HG02588 (cell line): ENCODE measurements at regions not wholly inside any gene's neighbourhood (a gene's known extent, or its start where the extent isn't known, plus 50 kb on each side); places are given as distances from the start of the nearest gene placed in this dataset.

Experiments
- ATAC-seq: cut with Tn5 transposase; IDR thresholded peaks from one replicate; pipeline ENCODE4 v1.9.1; 2021; ENCODE audit warnings: mild to moderate bottlenecking, moderate library complexity; ENCODE audit not compliant: unreplicated experiment

DNA sequence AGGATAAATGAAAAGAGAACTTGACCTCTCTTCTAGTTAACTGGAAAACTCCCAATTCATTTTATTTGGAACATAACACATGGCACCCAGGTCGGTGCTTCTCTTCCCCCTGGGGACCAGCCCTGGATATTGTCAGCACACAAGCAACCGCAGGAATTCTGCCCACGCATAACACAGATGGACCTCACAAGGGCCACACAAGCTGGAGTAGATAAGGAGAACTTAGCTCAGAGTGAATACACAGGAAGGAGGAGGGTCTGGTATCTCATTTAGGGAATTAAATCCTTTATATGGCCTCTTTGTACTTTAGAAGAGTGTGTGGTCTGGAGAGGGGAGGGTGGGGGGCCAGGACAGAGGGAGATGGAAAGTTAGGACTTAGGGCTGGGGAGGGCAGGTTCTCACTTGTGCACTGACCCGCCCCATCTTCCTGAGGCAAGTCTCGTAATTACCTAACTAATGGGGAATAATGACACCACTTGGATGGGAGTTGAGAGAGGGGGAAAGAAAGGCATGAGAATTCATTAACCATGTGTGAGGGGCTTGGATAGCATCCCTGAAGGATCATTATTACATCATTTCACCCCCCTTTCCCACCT, 341.2 kb upstream of the WWC1 start:
- no peak for ATAC-seq

DNA sequence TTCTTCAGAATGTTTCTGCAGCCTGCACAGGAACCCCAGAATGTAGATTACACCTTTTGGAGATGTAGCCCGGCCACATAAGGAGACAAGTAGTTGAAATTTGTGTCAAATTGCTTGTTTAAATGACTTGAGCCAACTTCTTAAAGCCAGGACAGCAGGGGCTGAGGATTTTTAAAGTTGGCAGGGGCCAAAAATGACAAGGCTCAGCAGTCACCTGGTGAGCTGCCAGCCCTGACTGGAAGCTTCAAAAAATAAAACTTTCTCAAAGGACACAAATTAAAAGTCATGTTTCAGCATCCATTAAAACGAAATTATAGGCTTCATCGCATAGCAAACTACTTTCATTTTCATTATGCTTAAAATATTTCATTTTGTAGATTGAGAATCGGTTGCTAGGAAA, 340.3 kb upstream of the WWC1 start:
- no peak for ATAC-seq

DNA sequence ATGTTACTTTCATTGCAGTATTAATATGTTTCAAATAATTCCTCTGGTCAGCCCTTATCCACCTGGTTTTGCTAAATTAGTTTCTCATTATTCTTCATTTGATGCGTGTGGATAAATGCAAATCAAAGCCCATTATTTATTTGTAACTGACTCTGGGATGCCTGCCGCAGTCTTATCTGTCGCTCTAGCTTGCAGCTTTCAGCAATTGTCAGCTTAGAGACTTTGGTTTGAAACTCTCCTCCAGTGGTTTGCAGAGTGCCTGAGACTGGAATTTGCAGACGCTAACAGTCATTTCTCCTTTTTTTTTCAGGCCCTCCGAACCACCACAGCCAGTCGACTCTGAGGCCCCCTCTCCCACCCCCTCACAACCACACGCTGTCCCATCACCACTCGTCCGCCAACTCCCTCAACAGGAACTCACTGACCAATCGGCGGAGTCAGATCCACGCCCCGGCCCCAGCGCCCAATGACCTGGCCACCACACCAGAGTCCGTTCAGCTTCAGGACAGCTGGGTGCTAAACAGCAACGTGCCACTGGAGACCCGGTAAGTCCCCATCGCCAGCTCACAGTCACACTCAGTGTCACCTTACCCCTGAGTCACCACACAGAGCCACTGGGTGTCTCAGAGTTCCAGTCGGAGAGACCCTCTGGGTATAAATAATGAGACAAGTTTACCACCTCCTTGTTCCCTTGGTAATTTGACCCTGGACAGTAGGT, 339.0 kb upstream of the WWC1 start:
- no peak for ATAC-seq

DNA sequence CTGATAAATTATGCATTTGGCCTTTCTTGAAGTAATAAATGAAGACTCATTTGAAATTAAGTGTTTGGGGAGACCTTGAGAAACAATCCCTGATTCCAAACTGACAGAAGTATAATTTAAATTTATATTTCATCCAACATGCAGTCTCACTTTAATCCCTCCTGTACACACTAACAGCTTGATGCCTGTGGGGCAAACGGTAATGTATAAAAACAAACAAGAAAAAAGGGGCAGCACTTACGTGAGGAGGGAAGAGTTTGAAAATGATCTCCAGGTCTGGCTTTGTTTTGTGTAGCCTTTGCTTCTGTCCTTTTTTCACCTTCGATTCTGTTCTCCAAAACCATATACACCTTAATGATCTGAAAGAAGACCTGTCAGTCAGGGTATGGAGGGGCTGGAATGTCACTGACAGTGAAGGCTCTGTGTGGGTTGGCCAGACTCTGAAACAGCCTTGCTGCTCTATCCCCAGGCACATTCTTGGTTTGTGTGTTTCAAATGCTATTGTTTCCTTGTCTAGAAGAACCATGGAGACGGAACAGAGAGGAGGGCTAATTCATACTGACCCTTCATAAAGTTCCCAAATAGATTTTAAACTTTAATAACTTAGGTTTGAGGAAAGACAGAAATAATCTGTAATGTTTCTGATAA, 338.2 kb upstream of the WWC1 start:
- no peak for ATAC-seq

DNA sequence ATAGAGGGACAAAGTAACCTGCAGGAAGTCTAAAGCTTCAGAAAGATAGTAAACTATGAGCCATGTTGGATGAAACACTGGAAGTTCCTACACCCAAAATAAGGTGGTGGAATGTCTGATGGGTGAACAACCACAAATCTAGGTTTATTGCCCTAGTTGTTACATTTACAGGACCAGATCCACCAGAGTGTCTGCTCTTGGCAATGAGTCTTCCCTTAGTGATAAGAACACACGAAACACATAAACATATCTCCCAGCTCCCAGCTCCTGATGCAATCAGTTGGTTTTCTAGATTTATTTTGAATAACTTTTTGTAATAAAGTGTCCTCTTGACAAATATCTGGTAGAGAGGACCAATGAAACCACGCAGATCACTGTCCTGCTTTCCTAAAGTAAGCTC, 329.7 kb upstream of the WWC1 start:
- no peak for ATAC-seq

DNA sequence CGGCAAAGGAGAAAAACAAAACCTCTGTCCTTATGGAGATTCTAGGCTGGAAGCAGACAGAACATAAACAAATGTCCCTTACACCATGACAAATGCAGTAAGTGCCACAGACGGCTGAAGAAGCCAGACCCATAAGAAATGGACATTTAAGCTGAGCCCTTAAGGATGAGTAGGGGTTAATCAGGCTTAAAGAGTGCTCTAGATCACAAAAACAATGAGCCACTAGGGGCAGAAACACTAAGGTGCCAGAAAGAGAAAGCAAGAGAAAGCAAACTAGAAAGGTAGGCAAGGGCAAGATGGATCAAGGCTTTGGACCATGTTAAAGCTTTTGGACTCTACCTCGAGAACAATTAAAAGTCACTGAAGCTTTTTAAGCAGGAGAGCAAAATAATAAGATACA, 326.9 kb upstream of the WWC1 start:
- no peak for ATAC-seq

DNA sequence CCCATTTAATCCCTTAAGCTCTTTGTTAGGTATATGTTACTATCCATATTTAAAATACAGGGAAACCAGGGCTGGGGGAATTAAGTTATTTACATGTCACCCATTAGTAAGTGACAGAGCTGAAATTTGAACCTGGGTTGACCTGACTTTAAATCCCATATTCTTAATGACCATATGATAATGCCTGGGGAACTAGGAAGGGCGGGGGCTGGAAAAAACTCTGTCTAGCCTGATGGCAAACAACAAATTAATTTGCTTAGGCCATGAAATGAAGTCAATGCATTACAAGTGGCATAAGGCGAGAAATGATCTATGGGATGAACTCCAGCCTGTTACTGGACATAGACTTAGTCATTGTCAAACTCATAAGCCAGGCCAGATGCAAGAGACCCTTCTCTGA, 325.7 kb upstream of the WWC1 start:
- no peak for ATAC-seq

DNA sequence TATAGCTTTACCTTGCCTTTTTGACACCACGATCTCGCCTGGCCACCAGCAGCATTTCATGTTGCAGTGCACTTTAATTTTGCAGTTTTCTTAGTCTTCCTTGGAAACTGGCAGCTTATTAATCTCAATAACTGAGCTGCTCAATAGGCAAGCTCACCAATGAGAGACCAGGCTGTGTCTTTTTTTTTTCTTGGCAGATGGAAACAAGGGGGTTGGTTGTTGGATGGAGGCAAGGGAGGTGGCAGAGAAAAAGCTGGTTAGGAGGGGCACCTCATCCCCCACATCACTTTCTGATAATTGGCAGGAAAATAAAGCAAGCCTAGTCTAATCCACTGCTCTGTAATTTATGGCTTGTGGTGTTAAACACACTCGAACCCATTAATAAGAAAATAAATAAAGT, 324.5 kb upstream of the WWC1 start:
- no peak for ATAC-seq

DNA sequence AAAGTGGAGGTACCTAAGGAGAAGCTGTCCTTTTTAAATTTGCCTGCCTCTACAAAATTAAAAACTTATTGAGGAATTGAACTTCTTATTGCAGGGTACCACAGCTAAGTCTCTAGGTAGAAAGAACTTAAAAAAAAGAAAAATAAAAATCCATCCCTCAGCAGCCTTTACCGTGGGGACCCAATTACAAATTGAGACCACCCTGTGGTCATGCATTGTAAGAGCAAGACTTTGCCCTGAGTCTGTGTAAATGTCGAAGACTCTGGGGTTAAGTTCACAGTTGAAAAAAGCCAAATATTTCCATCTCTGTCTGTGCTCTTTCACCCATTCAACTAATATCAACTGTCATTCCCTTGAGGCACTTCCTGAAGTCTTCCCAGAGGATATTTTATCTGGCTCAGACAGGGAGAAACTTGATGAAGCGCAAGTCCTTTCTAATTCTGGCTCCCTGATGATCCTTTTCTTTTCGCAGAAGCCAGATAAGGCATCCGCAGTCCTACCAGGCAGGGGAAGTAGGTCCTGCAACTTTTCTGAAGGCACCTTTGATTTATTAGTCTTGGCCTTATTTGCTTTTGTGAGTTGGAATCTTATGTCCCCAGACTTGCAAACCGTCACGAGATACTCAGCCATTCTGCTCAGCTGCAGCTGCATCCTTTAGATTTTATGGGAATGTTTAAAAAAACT, 323.8 kb upstream of the WWC1 start:
- ATAC-seq, result no peak

DNA sequence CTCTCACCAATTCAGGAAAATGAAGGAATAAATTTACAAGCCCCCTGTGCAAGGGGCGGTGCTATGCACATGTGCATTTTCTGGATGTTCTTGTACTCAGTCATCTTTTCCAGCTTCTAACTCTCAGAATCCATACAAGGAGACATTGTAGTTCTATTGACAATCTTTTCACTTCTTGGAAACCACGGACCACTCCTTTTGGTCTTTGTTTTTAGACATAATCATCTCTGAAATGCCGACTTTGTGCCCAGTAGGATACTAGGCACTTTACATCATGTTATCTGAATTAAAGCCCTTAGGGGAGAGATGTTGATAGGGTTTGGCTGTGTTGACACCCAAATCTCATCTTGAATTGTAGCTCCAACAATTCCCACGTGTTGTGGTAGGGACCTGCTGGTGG, 322.6 kb upstream of the WWC1 start:
- ATAC-seq, result no peak

DNA sequence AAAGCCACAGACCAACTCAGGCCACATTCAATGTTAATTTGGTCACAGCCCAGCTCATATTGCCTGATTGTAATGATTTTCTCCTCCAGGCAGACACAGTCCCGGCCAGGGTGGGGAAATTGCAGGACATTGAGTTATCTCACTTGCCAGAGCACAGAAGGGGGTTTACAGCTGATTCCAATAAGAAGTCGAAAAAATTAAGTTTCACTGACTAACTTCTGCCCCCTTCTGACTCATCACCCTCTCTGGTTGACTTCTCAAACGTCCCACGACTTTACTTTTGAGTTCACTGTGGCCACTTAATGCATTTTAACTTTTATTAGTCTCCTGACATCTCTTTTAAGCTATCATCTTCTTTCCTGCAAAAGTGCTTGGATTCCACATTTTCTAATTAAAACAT, 321.4 kb upstream of the WWC1 start:
- peak; percentile 50 for ATAC-seq

DNA sequence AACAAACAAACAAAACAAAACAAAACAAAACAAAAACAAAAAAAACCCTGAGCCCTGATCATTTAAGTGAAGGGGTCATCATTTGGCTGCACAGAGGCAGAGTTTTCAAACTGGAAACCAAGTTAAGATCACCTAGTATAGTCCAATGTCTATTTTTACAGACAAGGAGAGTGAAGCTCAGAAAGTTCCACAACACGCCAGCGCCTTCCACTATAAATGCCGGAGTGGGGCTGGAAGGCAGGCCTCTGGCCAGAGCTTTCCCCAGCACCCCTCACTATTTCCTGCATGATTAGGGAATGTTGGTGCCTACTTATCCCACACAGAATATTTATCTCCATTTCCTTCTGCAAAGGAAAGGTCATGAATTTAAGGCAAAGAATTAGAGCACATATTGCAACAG, 319.7 kb upstream of the WWC1 start:
- ATAC-seq, result no peak

DNA sequence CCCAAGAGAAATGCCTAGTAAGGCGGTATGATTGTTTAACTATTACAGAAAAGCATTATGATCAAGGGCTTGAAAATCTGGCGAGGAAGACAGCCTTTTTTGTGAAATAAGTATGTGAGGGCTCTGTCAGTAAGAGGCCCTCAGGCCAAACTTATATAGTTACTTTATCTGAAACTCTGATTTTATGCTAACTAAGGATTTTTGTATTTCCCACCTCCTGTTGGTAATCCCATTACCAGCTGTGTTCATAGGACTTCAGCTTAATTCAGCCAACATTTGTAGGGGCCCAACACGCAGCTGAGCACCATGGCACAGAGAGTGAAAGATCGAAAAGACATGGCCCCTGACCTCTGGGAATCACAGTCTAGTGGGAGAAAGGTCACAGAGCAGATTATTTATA, 318.3 kb upstream of the WWC1 start:
- ATAC-seq, result no peak

DNA sequence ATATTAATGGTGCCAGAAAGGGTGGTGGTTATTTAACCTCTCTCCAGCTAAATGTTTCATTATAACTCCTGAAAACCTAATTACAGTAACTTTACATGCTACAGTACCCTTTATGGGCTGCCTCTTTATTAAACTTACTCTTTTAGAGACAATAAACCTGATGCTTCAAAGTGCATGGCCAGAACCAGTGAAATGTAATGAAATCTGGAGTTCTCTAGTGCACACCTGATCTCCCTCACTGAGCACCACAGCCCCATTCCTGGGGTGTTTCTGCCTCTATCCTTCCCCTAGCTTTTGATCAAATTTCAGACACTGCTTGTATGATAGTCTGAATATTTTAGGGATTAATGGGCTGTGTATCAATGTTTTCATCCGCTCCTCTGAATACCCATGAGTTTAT, 306.5 kb upstream of the WWC1 start:
- ATAC-seq, result no peak

DNA sequence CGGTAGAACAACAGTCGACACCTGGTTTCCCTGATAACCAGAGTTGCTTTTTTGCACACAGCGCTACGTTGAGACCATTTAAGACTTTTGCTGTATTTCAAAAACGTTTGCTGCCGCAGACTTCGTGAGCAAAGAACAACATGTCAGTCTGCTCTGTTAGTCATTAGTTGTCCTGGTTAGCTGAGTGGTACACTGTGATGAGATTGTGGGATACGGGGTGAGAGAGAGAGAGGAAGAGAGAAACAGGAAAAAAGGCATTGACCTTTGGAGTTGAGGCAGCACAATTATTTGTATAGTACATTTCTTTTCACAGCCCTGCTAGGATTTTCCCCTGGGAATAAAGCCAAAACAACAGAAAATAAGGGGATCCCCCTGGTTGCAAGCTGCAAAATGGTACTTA, 306.1 kb upstream of the WWC1 start:
- ATAC-seq, result no peak

DNA sequence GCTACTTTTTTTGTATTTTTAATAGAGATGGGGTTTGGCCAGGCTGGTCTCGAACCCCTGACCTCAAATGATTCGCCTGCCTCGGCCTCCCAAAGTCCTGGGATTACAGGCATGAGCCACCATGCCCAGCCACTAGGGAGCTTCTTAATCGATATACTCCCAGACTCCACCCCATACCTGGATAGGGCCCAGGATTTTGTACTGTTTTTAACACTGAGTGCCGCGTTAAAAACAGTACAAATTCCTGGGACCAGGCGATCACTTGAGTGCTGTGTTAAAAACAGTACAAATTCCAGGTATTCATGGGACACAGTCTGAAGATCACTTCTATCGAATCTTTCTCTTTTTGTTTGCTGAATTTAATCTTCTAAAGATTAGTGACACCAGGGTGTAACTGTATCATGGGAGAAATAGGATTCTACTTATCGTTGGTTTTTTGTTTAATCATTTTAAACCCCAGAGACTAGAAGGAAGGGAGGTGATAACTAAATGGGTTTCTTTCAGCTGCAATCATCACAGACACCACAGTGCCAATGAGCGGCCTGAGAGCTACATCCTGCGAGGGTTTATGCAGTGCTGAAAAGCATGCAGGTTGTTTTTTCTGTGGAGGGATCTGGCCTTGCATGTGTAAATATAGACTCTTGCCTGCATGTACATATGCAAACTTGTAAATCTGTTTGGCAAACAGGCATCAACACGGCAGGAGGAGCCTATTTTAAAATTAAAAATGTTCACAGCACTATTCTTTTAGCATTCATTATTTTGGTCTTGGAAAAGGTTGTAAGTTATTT, 303.8 kb upstream of the WWC1 start:
- no peak for ATAC-seq

DNA sequence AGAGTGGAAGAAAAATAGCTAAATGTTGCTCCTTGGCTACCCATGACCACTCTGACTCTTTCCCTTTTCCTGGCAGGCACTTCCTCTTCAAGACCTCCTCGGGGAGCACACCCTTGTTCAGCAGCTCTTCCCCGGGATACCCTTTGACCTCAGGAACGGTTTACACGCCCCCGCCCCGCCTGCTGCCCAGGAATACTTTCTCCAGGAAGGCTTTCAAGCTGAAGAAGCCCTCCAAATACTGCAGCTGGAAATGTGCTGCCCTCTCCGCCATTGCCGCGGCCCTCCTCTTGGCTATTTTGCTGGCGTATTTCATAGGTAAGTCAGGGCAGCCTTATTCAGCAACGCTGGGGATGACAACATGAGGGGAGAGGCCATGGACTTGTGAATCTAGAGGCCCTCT, 298.6 kb upstream of the WWC1 start:
- ATAC-seq, result no peak

DNA sequence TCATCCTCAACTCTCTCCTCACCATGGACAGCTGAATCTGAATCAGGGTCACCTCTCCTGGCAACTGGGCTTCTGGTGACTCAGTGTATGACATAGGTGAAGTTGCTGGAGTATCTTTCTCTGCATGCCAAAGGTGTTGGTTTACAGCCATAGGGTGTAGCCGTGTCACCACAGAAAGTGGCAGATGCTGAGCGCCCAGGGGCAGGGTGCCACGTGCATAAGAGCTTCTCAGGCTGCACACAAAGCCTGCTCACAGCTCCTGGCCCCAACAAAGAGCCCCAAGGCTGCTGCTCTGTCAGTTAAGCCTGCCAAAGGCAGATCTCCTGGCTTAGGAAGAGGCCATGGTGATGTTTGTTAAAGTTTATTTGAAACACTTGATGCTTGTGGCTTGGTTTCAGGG, 297.7 kb upstream of the WWC1 start:
- no peak for ATAC-seq

DNA sequence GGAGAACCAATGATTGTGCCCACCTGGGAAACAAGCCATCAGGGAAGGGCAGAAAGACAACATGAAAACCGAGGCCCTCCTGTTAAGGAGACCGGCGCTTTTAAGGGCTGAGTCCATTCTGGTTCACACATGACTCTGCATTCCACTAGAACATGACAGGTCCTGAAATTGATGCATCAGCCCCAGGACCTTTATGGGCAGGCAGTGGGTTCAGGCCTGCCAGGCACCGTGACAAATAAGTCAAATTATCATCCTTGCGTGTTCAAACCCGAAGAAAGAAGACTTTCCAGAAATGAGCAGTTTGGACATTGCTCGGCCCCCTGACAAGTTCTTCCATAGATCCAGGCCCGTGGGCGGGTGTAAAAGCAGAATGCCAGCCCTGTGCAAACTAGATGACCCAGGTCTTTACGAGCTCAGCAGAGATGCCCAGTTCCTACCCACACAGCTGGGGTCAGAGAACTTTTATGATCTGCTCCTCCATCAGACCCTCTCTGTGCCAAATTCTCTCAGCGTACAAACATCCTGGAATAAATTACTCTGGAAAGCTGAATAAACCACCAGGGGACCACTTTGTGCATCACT, 295.5 kb upstream of the WWC1 start:
- ATAC-seq, result no peak

DNA sequence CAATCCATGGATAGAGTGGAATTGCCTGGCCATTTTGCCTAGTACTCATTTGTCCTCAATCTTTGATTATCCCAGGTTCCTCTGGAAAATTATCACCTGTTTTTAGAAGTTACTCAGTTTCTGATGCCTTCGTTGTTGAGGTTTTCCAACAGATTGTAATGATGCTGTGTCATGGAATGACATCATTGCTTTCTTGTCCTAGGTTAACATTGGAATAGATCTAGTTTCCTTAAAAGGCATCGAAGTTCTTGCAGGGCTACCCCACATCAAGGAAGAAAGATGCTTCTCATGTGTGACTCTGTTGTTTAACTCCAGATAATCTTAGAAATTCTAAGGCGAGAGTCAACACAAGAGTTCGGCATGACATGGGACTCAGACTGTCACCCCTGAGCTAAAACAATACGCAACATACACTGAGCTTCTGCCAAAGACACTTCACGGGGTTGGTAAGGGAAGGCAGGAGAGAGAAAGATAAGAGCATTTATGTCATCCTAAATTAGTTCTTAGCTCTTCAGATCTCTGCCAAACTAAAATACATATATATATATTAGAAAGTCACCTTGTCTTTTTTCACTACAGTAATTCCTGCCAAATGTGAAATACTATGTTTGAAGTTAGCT, 293.2 kb upstream of the WWC1 start:
- no peak for ATAC-seq
